ENCODE measurements at regions not wholly inside any gene's neighbourhood (a gene's known extent, or its start where the extent isn't known, plus 50 kb on each side); places are given as distances from the start of the nearest gene placed in this dataset.

- WGBS (ENCODE audit: low lambda C conversion rate, missing lambda C conversion rate), result 92% methylated on average over 13 of the region's 13 CpGs
- no peaks in the 10 kb centered on the region for H3K9me3 ChIP-seq (ENCODE audit: low read depth)
- no peak overlapping the region for H3K4me2 ChIP-seq
- H3K36me3 ChIP-seq (replicated peaks; ENCODE audit: insufficient read depth, low read depth), result no peaks in the 10 kb centered on the region
- no peaks in the 10 kb centered on the region for H3K79me2 ChIP-seq
- H4K20me1 ChIP-seq (ENCODE audit: insufficient read depth, poor library complexity, severe bottlenecking), result no peaks in the 10 kb centered on the region
- no peak for DNase-seq (ENCODE audit: low spot score)
- no peaks in the 10 kb centered on the region for H3K4me1 ChIP-seq (ENCODE audit: insufficient read depth)
- no peak overlapping the region for H2AFZ ChIP-seq
- no peaks in the 10 kb centered on the region for H3K27me3 ChIP-seq
- no peak for TF ChIP-seq EZH2 (IDR thresholded peaks at IDR 0.05; ENCODE audit: borderline replicate concordance)
- no peak for TF ChIP-seq EZH2phosphoT487 (IDR thresholded peaks at IDR 0.05; ENCODE audit: low read depth, severe bottlenecking, unreplicated experiment)
- no peak for TF ChIP-seq CTCF (IDR thresholded peaks at IDR 0.05; ENCODE audit: poor library complexity)
- no peak overlapping the region for H3K4me3 ChIP-seq
- H3K27ac ChIP-seq, result no peak overlapping the region
- H3K9me2 ChIP-seq (replicated peaks; ENCODE audit: insufficient read depth), result no peaks in the 10 kb centered on the region
These were observed 172.8 kb downstream of the KLF13 start for GRCh38 chr15:31499236-31499952.

- no peaks in the 10 kb centered on the region for H3K36me3 ChIP-seq (replicated peaks; ENCODE audit: insufficient read depth, low read depth)
- no peaks in the 10 kb centered on the region for H4K20me1 ChIP-seq (ENCODE audit: insufficient read depth, poor library complexity, severe bottlenecking)
- TF ChIP-seq EZH2phosphoT487 (IDR thresholded peaks at IDR 0.05; ENCODE audit: low read depth, severe bottlenecking, unreplicated experiment) (no peak), EZH2 (IDR thresholded peaks at IDR 0.05; ENCODE audit: borderline replicate concordance) (no peak), CTCF (IDR thresholded peaks at IDR 0.05; ENCODE audit: poor library complexity) (no peak)
- no peak overlapping the region for H3K4me3 ChIP-seq
- 70% methylated on average over 23 of the region's 23 CpGs for WGBS (ENCODE audit: low lambda C conversion rate, missing lambda C conversion rate)
- H3K9me3 ChIP-seq (ENCODE audit: low read depth), result no peaks in the 10 kb centered on the region
- H3K9me2 ChIP-seq (replicated peaks; ENCODE audit: insufficient read depth), result no peaks in the 10 kb centered on the region
- DNase-seq (ENCODE audit: low spot score), result no peak
- no peak overlapping the region for H2AFZ ChIP-seq
- H3K79me2 ChIP-seq, result no peaks in the 10 kb centered on the region
- H3K4me1 ChIP-seq (ENCODE audit: insufficient read depth), result no peaks in the 10 kb centered on the region
- H3K27ac ChIP-seq, result no peak overlapping the region
- no peaks in the 10 kb centered on the region for H3K27me3 ChIP-seq
- no peak overlapping the region for H3K4me2 ChIP-seq
These were observed 173.5 kb downstream of the KLF13 start for GRCh38 chr15:31499953-31500765.

GRCh38 chr15:31500766-31501449 lies 174.3 kb downstream of the KLF13 start:
- Histone ChIP-seq H3K9me2 (replicated peaks; ENCODE audit: insufficient read depth) (no peaks in the 10 kb centered on the region), H4K20me1 (ENCODE audit: insufficient read depth, poor library complexity, severe bottlenecking) (no peaks in the 10 kb centered on the region), H3K4me2 (no peak overlapping the region), H3K27ac (no peak overlapping the region), H3K27me3 (no peaks in the 10 kb centered on the region), H2AFZ (no peak overlapping the region), H3K79me2 (no peaks in the 10 kb centered on the region), H3K4me1 (ENCODE audit: insufficient read depth) (no peaks in the 10 kb centered on the region), H3K9me3 (ENCODE audit: low read depth) (no peaks in the 10 kb centered on the region), H3K36me3 (replicated peaks; ENCODE audit: insufficient read depth, low read depth) (no peaks in the 10 kb centered on the region), H3K4me3 (no peak overlapping the region)
- WGBS (ENCODE audit: low lambda C conversion rate, missing lambda C conversion rate), result 74% methylated on average over 3 of the region's 3 CpGs
- TF ChIP-seq EZH2phosphoT487 (IDR thresholded peaks at IDR 0.05; ENCODE audit: low read depth, severe bottlenecking, unreplicated experiment) (no peak), EZH2 (IDR thresholded peaks at IDR 0.05; ENCODE audit: borderline replicate concordance) (no peak), CTCF (IDR thresholded peaks at IDR 0.05; ENCODE audit: poor library complexity) (no peak)
- DNase-seq (ENCODE audit: low spot score), result no peak

Measured in hepatocyte (in vitro differentiated cells).